ENCODE measurements at regions not wholly inside any gene's neighbourhood (a gene's known extent, or its start where the extent isn't known, plus 50 kb on each side); places are given as distances from the start of the nearest gene placed in this dataset.

- no peak for DNase-seq (ENCODE audit: low spot score)
- no TSS peak for BruUV-seq (replicated peaks)
- in situ Hi-C loops (cut with HindIII; ENCODE audit: extremely low pct_ligation_motif_present, low pct_unique_long_range_greater_than_20kb): no loop called here
- H3K9me3 ChIP-seq (ENCODE audit: low read length): 0 out of 2 replicates have a peak, but pooled peaks cover 6% of the 10 kb centered on the region
- no peaks in the 10 kb centered on the region for H4K20me1 ChIP-seq (ENCODE audit: insufficient read depth, low read length)
- intact Hi-C loops (cut with micrococcal nuclease; ENCODE audit: unreplicated experiment): no loop called here
- no peak overlapping the region for H3K4me2 ChIP-seq (ENCODE audit: low read depth, low read length)
- no peak for ATAC-seq
- ChIA-PET POLR2A (no interaction called here), CTCF (ENCODE audit: low intra/inter-chr PET ratio, low total read pairs) (no interaction called here)
- H3K79me2 ChIP-seq (ENCODE audit: insufficient read depth, low read length): no peaks in the 10 kb centered on the region
- 43% methylated on average over 4 of the region's 4 CpGs for WGBS (ENCODE audit: low lambda C conversion rate)
- H3K27me3 ChIP-seq (ENCODE audit: control insufficient read depth in 1 of 2, insufficient read depth in 2 of 2, low read length in 2 of 2): peaks cover 0 to 3% of the 10 kb centered on the region in 2 experiments; a peak in 1 of 5 replicates
- no peak overlapping the region for H3K4me3 ChIP-seq (replicated peaks in 1 of 3; ENCODE audit: insufficient read depth in 1 of 3, low read depth in 2 of 3, low read length in 3 of 3)
- H3K4me1 ChIP-seq (ENCODE audit: insufficient read depth, low read length): no peaks in the 10 kb centered on the region
- no peak overlapping the region for H3K27ac ChIP-seq (ENCODE audit: extremely low read length, insufficient read depth, low read length)
- TF ChIP-seq YEATS4 (CRISPR knock-in tag; IDR thresholded peaks at IDR 0.05; ENCODE audit: borderline replicate concordance) (no peak), MAX (IDR thresholded peaks at IDR 0.05) (no peak)
- no peak overlapping the region for H3K9ac ChIP-seq (ENCODE audit: insufficient read depth, low read depth, low read length)
- no peak for FAIRE-seq
- H2AFZ ChIP-seq (ENCODE audit: low read length): no peak overlapping the region
- H3K36me3 ChIP-seq (replicated peaks in 1 of 2; ENCODE audit: control insufficient read depth in 1 of 2, insufficient read depth in 2 of 2, low read length in 2 of 2): no peaks in the 10 kb centered on the region
These were observed 121.3 kb upstream of the SALL1 start for GRCh38 chr16:51272420-51272819.

- no peaks in the 10 kb centered on the region for H4K20me1 ChIP-seq (ENCODE audit: insufficient read depth, low read length)
- 0 out of 2 replicates have a peak, but pooled peaks cover 6% of the 10 kb centered on the region for H3K9me3 ChIP-seq (ENCODE audit: low read length)
- POLR2A ChIA-PET: no interaction called here
- in situ Hi-C loops (cut with HindIII; ENCODE audit: extremely low pct_ligation_motif_present, low pct_unique_long_range_greater_than_20kb) (no loop called here), intact Hi-C loops (cut with micrococcal nuclease; ENCODE audit: unreplicated experiment) (no loop called here)
- CTCF ChIA-PET (ENCODE audit: low intra/inter-chr PET ratio, low total read pairs): no interaction called here
- DNase-seq (ENCODE audit: low spot score) (no peak), ATAC-seq (no peak), FAIRE-seq (no peak)
- BruUV-seq (replicated peaks): no TSS peak
- H3K79me2 ChIP-seq (ENCODE audit: insufficient read depth, low read length): no peaks in the 10 kb centered on the region
- H3K27ac ChIP-seq (ENCODE audit: extremely low read length, insufficient read depth, low read length): no peak overlapping the region
- no peaks in the 10 kb centered on the region for H3K4me1 ChIP-seq (ENCODE audit: insufficient read depth, low read length)
- no peak overlapping the region for H2AFZ ChIP-seq (ENCODE audit: low read length)
- no peak overlapping the region for H3K4me3 ChIP-seq (replicated peaks in 1 of 3; ENCODE audit: insufficient read depth in 1 of 3, low read depth in 2 of 3, low read length in 3 of 3)
- no peaks in the 10 kb centered on the region for H3K36me3 ChIP-seq (replicated peaks in 1 of 2; ENCODE audit: control insufficient read depth in 1 of 2, insufficient read depth in 2 of 2, low read length in 2 of 2)
- H3K9ac ChIP-seq (ENCODE audit: insufficient read depth, low read depth, low read length): no peak overlapping the region
- WGBS (ENCODE audit: low lambda C conversion rate): 35% methylated on average over 5 of the region's 5 CpGs
- peaks cover 0 to 3% of the 10 kb centered on the region in 2 experiments; a peak in 1 of 5 replicates for H3K27me3 ChIP-seq (ENCODE audit: control insufficient read depth in 1 of 2, insufficient read depth in 2 of 2, low read length in 2 of 2)
- no peak overlapping the region for H3K4me2 ChIP-seq (ENCODE audit: low read depth, low read length)
- TF ChIP-seq ZNF773 (CRISPR knock-in tag; IDR thresholded peaks at IDR 0.05; ENCODE audit: borderline replicate concordance) (no peak), RELA (CRISPR knock-in tag; IDR thresholded peaks at IDR 0.05) (no peak), YY1 (IDR thresholded peaks at IDR 0.05; ENCODE audit: insufficient read depth, insufficient replicate concordance, low read depth, low read length) (no peak), RXRB (CRISPR knock-in tag; IDR thresholded peaks at IDR 0.05; ENCODE audit: borderline replicate concordance) (no peak), ZNF737 (CRISPR knock-in tag; IDR thresholded peaks at IDR 0.05; ENCODE audit: borderline replicate concordance) (no peak), ZNF781 (CRISPR knock-in tag; IDR thresholded peaks at IDR 0.05; ENCODE audit: borderline replicate concordance, not compliant biosample characterization) (no peak), HOMEZ (CRISPR knock-in tag; IDR thresholded peaks at IDR 0.05; ENCODE audit: low read depth) (no peak), ZNF513 (CRISPR knock-in tag; conservative IDR thresholded peaks at IDR 0.05) (no peak), ARNT2 (CRISPR knock-in tag; IDR thresholded peaks at IDR 0.05; ENCODE audit: low read depth) (no peak), ZFAT (CRISPR knock-in tag; conservative IDR thresholded peaks at IDR 0.05) (no peak), GRHL1 (CRISPR knock-in tag; conservative IDR thresholded peaks at IDR 0.05) (no peak)
These were observed 120.2 kb upstream of the SALL1 start for GRCh38 chr16:51271156-51271701.
